ENCODE measurements at regions not wholly inside any gene's neighbourhood (a gene's known extent, or its start where the extent isn't known, plus 50 kb on each side); places are given as distances from the start of the nearest gene placed in this dataset.
"Not testable (repeated sequence)": the region's sequence is repeated elsewhere in the genome, so short reads cannot be mapped to it uniquely, and the experiment has no call there.

DNA sequence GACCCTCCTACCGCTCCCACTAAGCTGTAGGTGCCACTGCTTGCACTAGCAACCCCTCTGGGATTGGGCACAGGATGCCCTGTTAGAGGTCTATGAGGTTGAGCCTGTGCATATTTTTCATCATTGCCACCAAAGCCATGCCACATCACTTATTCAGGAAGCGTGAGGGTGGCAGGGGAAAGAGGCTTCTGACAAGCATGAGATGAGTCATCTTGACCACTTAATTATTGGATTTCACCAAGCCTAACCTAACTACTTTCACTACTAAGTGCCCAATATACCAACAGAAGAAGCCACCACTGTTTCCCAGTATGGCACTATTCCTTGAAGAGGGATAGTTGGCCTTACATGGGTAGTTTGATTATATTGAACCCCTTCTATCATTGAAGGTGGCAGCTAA is 181.3 kb upstream of the EPHA4 start:
- DNase-seq = no peak

DNA sequence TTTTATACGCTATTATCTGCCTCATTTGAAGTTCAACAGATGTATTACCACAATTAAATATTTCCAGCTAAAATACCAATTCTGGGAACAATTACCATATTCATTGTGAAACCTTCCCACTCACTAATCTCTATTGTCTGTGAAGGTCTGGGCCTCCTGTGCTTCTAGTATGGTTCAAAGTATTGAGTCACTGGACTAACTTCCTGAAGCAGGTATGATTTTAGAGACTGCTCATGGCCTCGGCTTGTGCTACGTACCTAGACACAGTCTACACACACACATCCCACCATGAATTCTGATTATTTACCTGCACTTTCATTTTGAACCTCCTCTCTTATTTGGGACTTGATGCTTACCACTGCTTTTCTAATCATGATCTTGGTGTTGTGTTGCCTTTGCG is 180.7 kb upstream of the EPHA4 start:
- no peak for DNase-seq

DNA sequence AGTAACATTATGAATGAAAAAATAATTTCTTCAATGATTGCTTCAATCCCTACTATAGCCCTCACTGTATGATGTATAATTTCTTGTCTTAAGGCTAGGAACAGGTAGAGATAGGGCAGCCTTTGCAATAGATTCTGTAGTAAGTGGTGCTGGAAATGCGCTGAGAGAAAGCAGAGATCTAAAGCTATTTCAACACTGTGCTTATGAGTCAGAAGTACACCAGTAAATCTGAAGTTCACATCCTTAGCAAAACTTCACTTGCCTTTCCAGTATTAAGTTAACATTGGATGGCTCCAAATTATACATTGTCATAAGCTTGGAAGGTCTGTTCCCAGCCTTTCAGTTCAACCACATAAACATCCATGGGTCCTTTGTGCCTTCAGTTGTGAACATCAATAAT is 178.2 kb upstream of the EPHA4 start:
- no peak for DNase-seq

DNA sequence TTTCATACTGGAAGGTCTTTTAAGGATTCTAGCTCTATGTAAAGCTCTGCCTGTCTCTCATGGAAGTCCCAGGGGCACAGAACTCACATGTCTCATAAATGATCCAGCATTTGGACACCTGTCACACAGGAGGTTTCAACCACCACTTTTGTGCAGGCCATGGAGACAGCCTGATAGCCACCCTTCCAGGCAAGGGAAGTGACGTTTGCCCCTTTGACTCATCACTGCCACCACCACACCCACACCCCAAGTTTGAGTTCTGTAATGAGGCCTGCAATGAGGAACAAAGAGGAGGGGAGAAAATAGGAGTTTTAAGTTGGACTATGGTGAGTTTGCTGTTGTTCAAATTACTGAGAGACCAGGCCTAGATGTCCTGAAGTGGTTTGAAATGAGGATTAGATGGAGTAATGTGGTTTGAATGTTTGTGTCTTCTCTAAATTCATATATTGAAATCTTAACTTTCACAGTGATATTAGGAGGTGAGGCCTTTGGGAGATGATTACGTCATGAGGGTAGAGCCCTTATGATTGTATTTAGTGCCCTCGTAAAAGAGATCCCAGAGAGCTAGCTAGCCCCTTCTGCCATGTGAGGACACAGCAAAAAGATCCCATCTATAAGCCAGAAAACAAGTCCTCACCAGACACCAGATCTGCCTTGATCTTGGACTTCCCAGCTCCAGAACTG is 175.3 kb upstream of the EPHA4 start:
- DNase-seq = no peak

DNA sequence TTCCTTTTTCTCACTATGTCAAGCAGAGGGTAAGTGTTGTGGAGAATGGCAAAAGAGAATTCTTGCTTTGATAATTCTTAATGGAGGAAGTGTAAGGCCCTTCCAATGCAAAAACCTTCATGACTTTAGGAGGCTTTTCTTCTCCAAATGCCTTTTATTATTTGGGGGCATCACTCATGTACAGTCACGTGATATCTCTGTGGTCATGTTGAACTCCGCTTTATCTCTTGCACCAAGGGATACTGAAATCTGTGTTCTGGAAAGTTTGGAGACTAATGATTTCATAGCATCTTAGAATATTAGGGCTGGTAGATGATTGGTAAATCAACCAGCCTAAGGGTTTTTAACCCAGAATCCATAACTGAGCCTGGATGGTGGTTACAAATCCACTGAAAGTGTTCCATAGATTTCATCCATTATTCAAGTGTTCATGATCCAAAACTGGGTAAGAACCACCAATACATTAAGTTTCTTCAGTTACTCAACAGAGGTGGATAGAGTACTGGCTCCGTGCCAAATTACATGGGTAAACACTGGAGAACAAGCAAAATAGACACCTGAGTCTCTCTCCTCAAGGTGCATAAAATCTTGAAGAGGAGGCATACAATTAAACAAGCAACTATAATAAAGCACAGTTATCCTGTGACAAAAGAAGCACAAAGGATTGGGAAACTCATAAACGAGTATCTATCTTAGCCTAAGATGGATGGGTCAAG is 169.6 kb upstream of the EPHA4 start:
- DNase-seq = no peak

DNA sequence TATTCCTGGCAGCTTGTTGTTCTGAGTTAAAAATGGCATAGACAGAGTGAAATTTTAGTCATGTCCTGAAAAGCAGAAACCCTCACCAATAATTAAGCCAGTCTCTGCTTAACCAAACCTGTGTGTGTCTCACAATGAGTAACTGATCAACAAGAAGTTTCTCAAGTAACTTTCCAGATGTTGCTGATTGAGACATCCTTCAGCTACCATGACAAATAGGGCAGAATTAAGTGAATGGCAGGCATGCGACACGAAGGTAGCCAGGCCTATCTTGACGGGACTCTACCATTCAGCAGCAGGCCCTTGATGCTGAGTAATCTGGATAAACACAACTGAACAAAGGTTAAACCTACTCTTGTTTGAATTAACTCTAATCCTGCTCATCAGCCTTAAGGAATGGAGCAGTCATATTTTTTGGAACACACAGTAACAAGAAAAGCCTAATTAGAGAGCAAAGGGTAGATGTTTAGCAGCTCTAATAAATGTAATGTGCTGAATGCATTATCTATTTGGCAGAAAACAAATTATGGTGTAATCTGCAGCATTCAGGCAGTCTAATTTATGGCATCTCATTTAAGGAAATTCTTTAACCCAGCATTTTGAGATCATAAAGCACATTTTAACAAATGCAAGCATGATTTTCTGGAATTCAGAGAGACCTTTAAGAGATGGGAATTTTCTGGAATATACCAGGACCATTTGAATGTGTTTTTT is 159.5 kb upstream of the EPHA4 start:
- DNase-seq = no peak

DNA sequence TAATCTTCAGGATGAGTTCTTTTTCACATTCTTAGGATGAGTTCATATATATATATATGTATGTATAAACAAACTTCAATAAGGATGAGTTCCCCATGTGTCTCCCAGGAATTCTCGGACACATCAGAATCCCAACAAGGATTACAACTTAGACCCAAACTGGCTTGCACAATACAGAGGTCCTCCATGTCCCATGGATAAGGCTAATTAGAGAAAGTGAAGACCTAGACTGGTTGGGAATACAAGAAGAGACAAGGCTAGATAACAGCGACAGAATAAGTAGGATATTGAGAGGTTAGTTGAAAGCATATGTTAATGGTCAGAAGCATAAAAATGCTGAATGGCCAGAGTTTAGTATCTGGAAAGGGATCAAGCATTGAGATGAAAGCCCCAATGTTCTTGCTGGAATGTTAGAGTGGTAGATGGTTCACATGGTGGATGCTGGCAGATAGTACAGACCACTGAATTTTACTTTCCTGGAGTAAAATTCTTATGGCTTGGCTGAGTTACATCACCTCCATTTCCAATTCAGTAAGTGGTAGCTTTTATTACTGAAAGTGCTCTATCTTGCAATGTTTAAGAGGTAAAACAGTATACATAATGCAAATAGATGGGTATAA is 154.9 kb upstream of the EPHA4 start:
- no peak for DNase-seq

DNA sequence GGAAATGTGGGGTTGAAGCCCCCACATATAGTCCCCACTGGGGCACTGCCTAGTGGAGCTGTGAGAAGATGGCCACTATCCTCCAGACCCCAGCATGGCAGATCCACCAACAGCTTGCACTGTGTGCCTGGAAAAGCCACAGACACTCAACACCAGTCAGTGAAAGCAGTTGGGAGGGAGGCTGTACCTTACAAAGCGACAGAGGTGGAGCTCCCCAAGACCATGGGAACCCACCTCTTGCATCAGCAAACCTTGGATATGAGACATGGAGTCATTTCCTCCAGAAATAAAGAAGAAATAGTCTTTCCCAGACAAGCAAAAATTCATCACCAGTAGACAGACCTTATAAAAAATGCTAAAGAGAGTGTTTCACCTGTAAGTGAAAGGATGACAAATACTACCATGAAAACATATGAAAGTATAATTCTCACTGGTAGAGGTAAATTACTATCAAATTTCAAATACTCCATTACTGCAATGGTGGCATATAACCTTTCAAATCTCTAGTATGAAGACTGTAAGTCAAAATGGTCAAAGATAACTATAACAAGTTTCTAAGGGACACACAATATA is 152.6 kb upstream of the EPHA4 start:
- no peak for DNase-seq

DNA sequence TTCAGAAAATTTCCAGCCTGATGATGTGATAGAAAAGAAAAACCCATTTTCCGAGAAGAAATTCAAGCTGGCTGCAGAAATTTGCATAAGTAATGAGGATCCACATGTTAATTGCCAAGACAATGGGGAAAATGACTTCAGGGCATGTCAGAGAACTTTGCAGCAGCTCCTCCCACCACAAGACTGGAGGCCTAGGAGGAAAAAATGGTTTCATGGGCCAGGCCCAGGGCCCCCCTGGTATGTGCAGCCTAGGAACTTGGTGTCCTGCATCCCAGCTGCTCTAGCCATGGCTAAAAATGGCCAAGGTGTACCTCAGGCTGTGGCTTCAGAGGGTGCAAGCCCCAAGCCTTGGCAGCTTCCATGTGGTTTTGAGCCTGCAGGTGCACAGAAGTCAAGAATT is 152.0 kb upstream of the EPHA4 start:
- not testable (repeated sequence) for DNase-seq

DNA sequence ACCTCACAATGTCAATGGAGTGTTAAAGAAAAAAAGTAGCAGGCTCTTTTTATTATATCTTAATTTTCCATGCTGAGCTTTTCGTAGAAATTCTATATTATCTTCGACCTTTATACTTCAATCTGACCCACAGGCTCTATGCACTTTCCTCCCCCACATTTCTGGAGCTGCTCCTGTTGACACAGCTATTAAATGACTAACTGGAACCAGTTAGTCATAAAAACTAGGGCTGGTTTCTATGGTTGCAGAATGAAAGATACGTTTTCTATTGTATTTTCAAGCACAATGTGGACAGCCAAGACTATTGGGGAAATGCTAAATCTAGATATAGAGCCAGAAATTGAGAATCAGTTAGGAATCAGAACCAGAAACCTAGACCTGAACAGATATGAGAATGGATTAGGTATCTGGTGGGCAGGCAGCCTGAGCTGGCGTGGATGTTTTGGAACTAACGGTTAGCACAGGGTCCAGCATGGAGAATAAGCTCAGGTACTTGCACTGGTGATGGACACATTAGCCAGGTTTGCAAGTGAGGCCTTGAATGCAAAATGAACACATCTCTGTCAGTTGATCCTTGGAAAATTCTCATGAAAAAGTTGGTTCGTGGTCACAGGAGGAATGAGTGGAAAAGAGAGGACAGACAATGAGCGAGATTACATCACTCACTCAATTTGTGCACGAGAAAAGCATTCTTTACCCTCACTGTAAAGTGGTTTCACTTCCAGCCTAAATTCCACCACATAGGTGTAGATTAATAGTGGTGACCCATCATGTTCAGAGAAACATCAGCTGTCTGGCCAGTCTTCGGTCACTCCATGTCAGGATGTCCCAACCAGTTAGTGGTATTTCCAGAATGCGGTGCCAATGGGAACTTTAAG is 144.6 kb upstream of the EPHA4 start:
- DNase-seq = no peak

DNA sequence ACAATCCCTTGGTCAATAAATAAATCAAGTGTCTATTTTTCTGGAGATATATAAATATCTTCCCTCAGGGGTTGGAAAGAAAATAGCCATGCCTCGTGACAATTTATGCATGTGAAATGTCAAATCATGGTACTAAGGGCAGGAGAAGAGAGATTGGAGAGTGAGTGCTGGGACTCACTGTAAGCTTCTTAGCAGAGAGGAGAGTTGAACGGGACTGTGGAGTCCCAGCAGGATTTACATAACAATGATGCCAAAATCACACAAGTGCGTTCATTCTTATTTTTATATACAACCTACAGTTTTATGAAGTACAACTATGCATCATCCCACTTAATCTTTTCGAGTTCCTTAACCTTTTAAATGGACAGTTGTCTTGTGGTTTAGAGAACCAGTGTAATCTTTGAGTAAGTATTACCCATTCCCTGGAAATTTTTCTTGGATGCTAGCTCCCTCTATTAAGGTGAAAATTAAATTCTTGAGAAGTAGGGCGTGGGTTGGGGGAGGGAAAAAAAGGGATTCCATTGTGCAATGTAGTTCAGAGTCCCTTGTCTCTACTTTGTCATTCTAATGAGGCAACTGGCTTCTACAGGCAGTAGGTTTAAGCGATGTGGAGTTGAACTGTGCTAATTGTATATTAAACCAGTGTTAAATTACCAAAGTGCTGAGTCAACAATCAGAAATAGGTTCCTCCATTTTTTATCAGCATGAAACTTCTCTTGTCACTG is 143.6 kb upstream of the EPHA4 start:
- no peak for DNase-seq

DNA sequence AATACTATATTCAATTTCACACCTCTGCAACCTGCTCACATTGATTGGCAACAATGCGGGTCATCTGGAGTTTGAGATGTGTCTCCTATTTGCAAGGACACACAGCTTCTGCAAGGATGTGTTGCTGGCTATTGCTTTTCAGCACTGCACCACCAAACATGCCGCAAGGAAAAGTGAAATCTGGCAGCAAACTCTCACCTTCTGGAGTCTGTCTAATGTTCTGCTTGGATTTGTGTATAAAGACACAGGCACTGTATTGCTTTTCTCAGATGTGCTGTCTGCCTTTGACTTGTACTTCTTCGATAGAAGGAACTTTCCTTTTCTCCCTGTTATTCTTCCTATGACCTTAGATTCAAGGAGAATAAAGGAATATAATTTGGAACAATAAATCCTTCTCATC is 138.6 kb upstream of the EPHA4 start:
- no peak for DNase-seq

DNA sequence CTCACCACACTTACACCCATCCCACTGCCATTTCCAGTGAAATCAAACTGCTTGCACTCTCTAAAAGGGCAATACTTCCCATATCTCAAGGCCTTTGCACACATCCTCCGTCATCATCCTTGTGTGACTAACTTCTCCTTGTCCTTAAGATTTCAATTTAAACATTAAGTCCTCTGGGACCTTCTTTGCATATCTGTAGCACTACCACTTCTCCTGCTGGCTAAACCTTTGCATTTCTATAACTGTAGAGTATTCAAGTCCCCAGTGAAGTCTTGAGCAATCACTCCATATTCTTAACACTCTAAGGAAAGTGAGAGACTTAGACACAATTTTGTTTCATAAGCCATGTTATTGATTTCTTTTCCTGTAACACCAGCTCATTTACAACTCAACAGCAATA is 136.8 kb upstream of the EPHA4 start:
- no peak for DNase-seq

DNA sequence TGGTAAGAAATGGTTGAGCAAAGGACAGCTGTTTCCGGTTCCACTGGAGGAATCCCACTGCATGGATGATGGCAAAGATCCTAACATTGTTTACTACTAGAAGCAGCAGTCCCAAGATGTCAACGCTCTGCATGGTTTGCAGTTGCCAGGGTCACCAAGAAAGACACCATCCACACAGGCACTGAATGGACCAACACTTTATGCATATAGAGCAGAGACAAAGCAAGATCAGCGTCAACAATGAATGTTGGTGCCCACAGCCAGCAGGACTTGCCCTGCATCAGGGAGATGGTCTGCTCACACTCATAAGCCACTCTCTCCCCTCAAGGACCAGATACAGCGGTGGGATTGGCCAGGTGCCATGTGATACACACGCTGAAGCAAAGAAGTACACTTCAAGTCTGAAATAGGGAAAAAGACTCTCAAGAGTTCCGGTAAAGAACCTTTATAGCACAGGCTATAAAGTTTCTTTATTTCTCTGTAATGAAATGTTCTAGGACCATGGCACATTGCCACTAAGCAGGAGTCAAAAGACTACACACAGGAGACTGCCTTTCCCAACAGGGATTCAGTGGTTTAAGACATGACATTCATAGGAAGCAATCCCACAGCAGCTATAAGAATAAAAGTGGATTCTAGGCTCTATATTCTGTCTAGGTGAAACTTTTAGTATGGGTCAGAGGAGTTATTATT is 133.2 kb upstream of the EPHA4 start:
- DNase-seq = no peak

DNA sequence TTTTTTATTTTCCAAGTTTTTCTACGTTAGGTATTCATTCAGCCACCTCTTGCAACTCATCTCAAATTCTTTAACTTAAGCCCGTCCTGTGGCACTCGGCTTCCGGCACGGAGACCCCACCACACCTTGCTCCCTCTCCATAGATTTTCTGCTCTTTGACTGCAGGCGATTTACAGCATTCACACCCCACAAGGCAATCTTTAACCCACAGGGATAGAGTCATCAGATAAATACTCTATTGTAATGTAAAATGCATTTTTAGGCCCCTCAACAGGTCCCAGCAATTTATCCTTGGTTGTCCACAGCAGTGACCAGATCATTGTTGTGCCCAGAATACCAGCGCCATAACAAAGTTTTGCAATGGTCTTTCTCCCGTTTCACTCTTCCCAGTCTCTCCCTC is 132.3 kb upstream of the EPHA4 start:
- no peak for DNase-seq

DNA sequence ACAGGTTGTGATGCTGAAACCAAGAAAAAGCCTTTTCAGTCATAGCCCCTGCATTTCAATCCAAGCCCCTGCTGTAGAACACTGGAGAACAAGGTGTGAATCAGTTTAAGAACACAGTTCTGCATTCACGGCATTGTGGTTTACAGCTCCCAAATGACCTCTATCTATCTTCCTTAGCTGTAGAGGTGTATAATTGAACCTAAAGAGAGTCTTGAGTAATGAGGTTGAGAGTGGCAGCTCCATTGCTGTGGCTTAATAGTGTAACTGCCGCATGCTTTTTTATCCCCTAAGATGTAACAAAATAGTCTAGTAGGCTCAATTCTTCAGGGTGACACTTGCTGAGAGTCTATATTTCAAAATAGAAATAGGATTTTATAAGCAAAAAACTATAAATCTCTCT is 121.3 kb upstream of the EPHA4 start:
- DNase-seq = no peak

DNA sequence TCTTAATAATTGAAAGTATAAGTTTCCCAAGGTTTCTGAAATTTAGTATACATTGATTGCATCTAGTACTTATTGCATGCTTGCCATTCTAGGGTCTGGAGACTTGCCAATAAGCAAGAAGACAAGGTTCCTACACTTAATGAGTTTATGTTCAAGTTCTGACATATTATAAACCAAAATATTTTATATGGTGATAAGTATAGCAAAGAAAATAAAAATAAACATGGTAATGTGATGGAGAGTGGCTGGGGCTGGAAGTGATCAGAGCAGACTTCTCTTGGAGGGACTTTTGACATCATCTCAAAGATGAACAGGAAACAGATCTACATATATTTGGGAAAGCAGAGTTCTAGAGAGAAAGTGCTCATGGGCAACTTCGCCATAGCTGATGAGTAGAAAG is 119.5 kb upstream of the EPHA4 start:
- no peak for DNase-seq

DNA sequence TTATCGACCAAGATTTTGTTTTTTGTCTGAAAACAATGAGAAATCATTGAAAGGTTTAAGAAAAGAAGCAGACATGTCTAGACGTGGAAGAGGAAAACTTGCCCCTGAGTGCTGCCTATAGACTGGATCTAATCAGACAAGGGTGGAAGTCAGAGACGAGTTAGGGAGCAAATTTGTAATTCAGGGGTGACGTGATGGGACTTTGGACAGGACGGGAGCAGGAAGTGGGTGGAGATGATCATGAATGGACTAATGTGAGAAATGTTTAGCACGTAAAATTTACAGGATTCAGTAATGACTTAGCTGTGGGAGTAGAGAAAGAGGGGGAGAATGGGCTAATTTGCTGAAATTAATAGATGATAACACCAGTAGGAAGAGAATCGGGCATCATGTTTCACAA is 117.0 kb upstream of the EPHA4 start:
- DNase-seq = no peak

DNA sequence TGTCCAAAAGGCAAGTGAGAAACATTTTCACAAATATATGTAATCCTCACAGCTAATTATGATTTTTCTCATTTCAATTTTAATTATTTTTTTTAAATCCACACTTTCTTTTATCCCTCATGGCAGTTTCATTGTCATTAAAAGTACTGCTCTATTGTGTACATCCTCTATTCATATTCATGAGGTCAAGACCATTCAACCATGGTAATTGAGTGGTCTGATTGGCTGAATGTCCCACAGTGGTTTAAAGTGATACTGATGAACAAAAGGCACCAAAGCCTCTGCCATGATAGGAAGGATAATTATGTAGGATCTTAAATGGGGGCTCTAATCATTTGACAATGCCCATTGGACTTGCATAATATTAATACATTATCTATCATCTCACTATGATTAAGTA is 108.4 kb upstream of the EPHA4 start:
- no peak for DNase-seq

DNA sequence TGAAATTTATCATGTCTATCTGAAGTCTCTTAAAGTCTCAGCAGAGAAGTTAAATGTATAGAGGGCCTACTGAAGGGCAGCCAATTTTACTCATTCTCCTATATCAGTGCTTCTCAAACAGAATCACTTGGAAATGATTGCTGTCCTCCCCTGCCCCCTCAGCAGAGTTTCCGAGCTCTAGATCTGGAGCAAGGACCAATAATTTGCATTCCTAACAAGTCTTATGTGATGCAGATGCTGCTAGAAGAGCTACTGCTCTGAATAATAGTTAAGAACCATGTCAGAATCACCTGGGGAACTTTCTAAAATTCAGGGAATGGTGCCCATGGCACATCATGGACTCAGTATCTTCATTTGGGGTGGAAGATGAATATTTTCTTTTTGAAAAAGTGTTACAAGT is 105.6 kb upstream of the EPHA4 start:
- no peak for DNase-seq

DNA sequence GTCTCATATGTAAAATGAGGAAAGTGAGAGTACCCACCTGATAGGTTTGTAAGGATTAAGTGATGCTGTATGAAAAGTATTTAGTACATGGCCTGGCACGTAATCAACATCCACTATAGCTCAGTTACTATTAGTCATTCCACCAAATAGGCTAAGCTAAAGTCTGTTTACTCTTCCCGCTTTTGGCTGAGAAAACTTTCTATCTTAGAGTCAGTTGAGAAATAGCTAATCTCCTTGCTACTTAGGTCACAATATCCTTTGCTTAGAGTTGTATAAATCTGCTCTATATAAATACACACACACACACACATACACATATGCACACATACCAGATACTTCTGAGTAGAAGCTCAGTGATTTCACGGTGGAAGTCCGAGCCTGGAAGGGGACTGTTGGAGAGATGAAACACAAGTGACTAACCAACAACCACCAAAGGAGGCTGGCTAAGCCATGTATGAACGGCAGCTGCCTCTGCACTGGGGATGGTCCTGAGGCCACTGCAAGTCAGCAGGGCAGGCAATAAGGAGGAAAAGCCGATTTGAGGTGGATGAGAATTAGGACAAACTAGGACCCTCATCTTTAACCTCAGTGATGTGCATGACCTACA is 104.6 kb upstream of the EPHA4 start:
- no peak for DNase-seq
